CD4-positive, alpha-beta memory T cell (primary cell): ENCODE measurements at regions not wholly inside any gene's neighbourhood (a gene's known extent, or its start where the extent isn't known, plus 50 kb on each side); places are given as distances from the start of the nearest gene placed in this dataset.

ENCODE experiments used
- CTCF ChIA-PET: fragments of 350-600 bp; sonication (Branson Sonifier 250); formaldehyde crosslinking; loops from one replicate; lab custom pipeline; 2021; ENCODE audit warnings: inconsistent platforms; ENCODE audit not compliant: partially characterized antibody; lab: Charles Lee
- POLR2A ChIA-PET: fragments of 350-600 bp; sonication (Branson Sonifier 250); formaldehyde crosslinking; loops from one replicate; lab custom pipeline; 2021; ENCODE audit not compliant: partially characterized antibody; lab: Charles Lee
- DNase-seq, 5 donors: peaks; one replicate each; pipeline versions ENCODE4 v3.0.0 to v3.0.0-alpha.2; 2020 to 2022; ENCODE audit warnings: mixed read lengths in 1 of 5
- H3K27ac ChIP-seq: one replicate; pipeline ENCODE4 v1.7.0; 2013; ENCODE audit warnings: low read depth, low read length
- H3K27me3 ChIP-seq: 2 replicates; pipeline ENCODE4 v1.7.0; 2013; ENCODE audit warnings: mild to moderate bottlenecking, low read length, moderate library complexity; ENCODE audit not compliant: insufficient read depth
- H3K36me3 ChIP-seq: 2 replicates; pipeline ENCODE4 v1.7.0; 2013; ENCODE audit warnings: mild to moderate bottlenecking, low read length, moderate library complexity; ENCODE audit not compliant: insufficient read depth
- H3K4me1 ChIP-seq: 2 replicates; pipeline ENCODE4 v1.7.0; 2013; ENCODE audit warnings: mild to moderate bottlenecking, low read length, moderate library complexity; ENCODE audit not compliant: insufficient read depth
- H3K4me3 ChIP-seq, 2 donors: one replicate each; pipeline ENCODE4 v1.7.0; 2013; ENCODE audit warnings: low read length in 2 of 2, mild to moderate bottlenecking in 1 of 2
- H3K9me3 ChIP-seq, 2 donors: one replicate each; pipeline ENCODE4 v1.7.0; 2013; ENCODE audit warnings: low read length in 2 of 2, control low read depth in 1 of 2; ENCODE audit not compliant: control insufficient read depth in 1 of 2
- H3K27ac Mint-ChIP-seq, 7 donors: one replicate each; pipeline ENCODE4 v1.8.0; 2020 to 2021; ENCODE audit warnings: mixed read lengths in 7 of 7, mild to moderate bottlenecking in 6 of 7, inconsistent platforms in 3 of 7, moderate library complexity in 3 of 7
- H3K27me3 Mint-ChIP-seq, 2 donors: one replicate each; pipeline ENCODE4 v1.8.0; 2020 to 2021; ENCODE audit warnings: mixed read lengths in 2 of 2
- H3K36me3 Mint-ChIP-seq, 2 donors: one replicate each; pipeline ENCODE4 v1.8.0; 2020 to 2021; ENCODE audit warnings: mixed read lengths in 2 of 2, inconsistent platforms in 1 of 2, mild to moderate bottlenecking in 1 of 2
- H3K4me1 Mint-ChIP-seq, 4 donors: one replicate each; pipeline ENCODE4 v1.8.0; 2020 to 2021; ENCODE audit warnings: mixed read lengths in 4 of 4, mild to moderate bottlenecking in 1 of 4
- H3K4me3 Mint-ChIP-seq, 8 donors: one replicate each; pipeline ENCODE4 v1.8.0; 2020 to 2021; ENCODE audit warnings: mixed read lengths in 8 of 8, mild to moderate bottlenecking in 7 of 8, moderate library complexity in 6 of 8, inconsistent platforms in 3 of 8
- H3K9me3 Mint-ChIP-seq, 8 donors: one replicate each; pipeline ENCODE4 v1.8.0; 2020 to 2021; ENCODE audit warnings: mixed read lengths in 8 of 8, mild to moderate bottlenecking in 5 of 8, inconsistent platforms in 3 of 8, moderate library complexity in 1 of 8
- intact Hi-C: fragments of 100-400 bp; cut with micrococcal nuclease; formaldehyde crosslinking; loops from one replicate; pipeline ENCODE4 v1.15.1; 2023

GRCh38 chr2:128404709-128405466 lies 86.2 kb upstream of the HS6ST1 start:
- H3K27me3 Mint-ChIP-seq: peaks cover 2 to 28% of the 10 kb centered on the region in 2 donors
- no peak overlapping the region for H3K4me3 ChIP-seq
- intact Hi-C loops: no loop called here
- H3K9me3 Mint-ChIP-seq: peaks cover 0 to 5% (median 0%) of the 10 kb centered on the region in 8 donors
- no peak overlapping the region for H3K4me3 Mint-ChIP-seq
- no peaks in the 10 kb centered on the region for H3K36me3 ChIP-seq
- H3K9me3 ChIP-seq: no peaks in the 10 kb centered on the region
- no peak for DNase-seq
- ChIA-PET CTCF (interaction anchor here (1.0 kb wide), 1 partner anchor 11 kb away, joined by 3 read pairs; no protein-coding TSS in a partner anchor), POLR2A (no interaction called here)
- no peaks in the 10 kb centered on the region for H3K4me1 Mint-ChIP-seq
- H3K4me1 ChIP-seq: no peaks in the 10 kb centered on the region
- H3K27ac ChIP-seq: no peak overlapping the region
- no peak overlapping the region for H3K27ac Mint-ChIP-seq
- H3K27me3 ChIP-seq: no peaks in the 10 kb centered on the region
- H3K36me3 Mint-ChIP-seq: no peaks in the 10 kb centered on the region

DNA sequence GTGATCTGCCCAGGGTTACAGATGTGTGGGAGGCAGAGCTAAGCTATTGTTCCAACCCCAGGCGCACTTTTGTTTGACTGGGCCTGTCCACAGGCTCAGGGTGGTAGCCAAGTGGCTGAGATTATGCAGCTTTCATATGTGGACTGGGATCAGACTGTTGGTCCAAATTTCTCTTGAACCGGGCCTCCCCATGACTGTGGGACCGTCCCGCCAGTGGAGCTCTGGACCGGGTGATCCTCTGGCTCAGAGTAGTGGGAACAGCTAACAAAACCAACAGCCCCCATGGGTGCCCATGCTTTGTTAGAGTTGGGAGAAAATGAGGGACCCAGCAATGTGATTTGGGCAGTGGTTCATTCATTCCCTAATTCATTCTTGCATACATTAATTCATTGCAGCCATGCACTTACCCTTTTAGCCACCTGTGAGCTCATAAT lies 86.8 kb upstream of the HS6ST1 start:
- Histone ChIP-seq H3K9me3 (no peaks in the 10 kb centered on the region), H3K4me1 (no peaks in the 10 kb centered on the region), H3K27ac (no peak overlapping the region), H3K4me3 (no peak overlapping the region), H3K27me3 (no peaks in the 10 kb centered on the region), H3K36me3 (no peaks in the 10 kb centered on the region)
- intact Hi-C loops: no loop called here
- H3K9me3 Mint-ChIP-seq: peaks cover 0 to 4% (median 0%) of the 10 kb centered on the region in 8 donors
- H3K27me3 Mint-ChIP-seq: peaks cover 2 to 27% of the 10 kb centered on the region in 2 donors
- no peak for DNase-seq
- POLR2A ChIA-PET: no interaction called here
- H3K4me3 Mint-ChIP-seq: no peak overlapping the region
- CTCF ChIA-PET: no interaction called here
- no peak overlapping the region for H3K27ac Mint-ChIP-seq
- no peaks in the 10 kb centered on the region for H3K4me1 Mint-ChIP-seq
- H3K36me3 Mint-ChIP-seq: no peaks in the 10 kb centered on the region

GRCh38 chr2:128405981-128406613 lies 87.4 kb upstream of the HS6ST1 start:
- intact Hi-C loops: no loop called here
- DNase-seq: no peak
- Mint-ChIP-seq H3K27ac (no peak overlapping the region), H3K4me3 (no peak overlapping the region), H3K4me1 (no peaks in the 10 kb centered on the region), H3K9me3 (peaks cover 0 to 4% (median 0%) of the 10 kb centered on the region in 8 donors), H3K27me3 (peaks cover 2 to 24% of the 10 kb centered on the region in 2 donors), H3K36me3 (no peaks in the 10 kb centered on the region)
- no peaks in the 10 kb centered on the region for H3K4me1 ChIP-seq
- no peaks in the 10 kb centered on the region for H3K27me3 ChIP-seq
- no peak overlapping the region for H3K27ac ChIP-seq
- no peaks in the 10 kb centered on the region for H3K36me3 ChIP-seq
- ChIA-PET POLR2A (no interaction called here), CTCF (no interaction called here)
- no peak overlapping the region for H3K4me3 ChIP-seq
- H3K9me3 ChIP-seq: no peaks in the 10 kb centered on the region

DNA sequence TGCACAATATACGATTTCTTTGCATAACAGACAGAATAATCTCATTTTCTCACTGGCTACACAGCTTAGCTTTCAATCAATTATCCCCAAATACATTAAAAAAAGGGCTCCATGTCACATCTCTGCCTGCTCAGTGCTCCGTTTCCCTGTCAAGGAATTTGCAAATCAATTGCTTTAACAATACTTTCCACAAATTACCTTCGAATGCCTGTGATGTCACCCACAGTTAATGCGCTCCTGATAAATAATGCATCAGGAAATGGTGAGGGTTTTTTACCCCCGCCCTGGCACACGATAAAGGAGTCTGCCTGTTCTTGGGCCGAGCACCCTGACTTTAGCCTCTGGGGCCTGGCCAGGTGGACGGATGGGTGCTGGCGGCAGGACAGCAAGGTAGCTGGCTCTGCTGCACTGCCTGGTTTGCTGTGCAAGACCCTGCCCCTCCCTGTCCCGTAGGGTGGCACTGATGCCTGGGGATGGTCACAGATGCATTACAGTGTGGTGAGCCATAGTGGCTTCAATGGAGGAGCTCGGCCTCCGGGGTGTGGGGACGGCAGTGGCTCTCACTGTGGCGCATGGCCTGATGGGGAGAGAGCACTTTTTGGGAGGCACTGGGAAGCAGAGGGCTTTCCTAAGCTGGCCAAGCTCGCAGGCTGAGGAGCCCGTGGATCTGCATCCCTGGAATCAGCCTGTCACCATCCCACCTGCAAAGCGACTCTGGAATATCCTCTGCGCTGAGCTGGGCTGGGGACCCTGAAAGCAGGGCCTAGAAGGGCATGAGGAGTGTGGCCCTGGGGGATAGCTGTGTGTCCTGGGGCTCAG lies 88.3 kb upstream of the HS6ST1 start:
- peaks cover 2 to 24% of the 10 kb centered on the region in 2 donors for H3K27me3 Mint-ChIP-seq
- POLR2A ChIA-PET: no interaction called here

GRCh38 chr2:128408349-128409305 lies 90.0 kb upstream of the HS6ST1 start:
- H3K9me3 ChIP-seq: no peaks in the 10 kb centered on the region
- Mint-ChIP-seq H3K4me1 (no peaks in the 10 kb centered on the region), H3K9me3 (no peaks in the 10 kb centered on the region), H3K27ac (no peak overlapping the region), H3K36me3 (no peaks in the 10 kb centered on the region), H3K27me3 (peaks cover 2 to 22% of the 10 kb centered on the region in 2 donors), H3K4me3 (no peak overlapping the region)
- no peak overlapping the region for H3K4me3 ChIP-seq
- no peaks in the 10 kb centered on the region for H3K4me1 ChIP-seq
- POLR2A ChIA-PET: no interaction called here
- CTCF ChIA-PET: no interaction called here
- no peak for DNase-seq
- intact Hi-C loops: no loop called here
- no peak overlapping the region for H3K27ac ChIP-seq
- H3K36me3 ChIP-seq: no peaks in the 10 kb centered on the region
- H3K27me3 ChIP-seq: no peaks in the 10 kb centered on the region

More for the DNA sequence above, 88.3 kb upstream of the HS6ST1 start:
- Histone ChIP-seq H3K27me3 (no peaks in the 10 kb centered on the region), H3K9me3 (no peaks in the 10 kb centered on the region), H3K36me3 (no peaks in the 10 kb centered on the region), H3K27ac (no peak overlapping the region), H3K4me3 (no peak overlapping the region), H3K4me1 (no peaks in the 10 kb centered on the region)
- DNase-seq: no peak
- H3K36me3 Mint-ChIP-seq: no peaks in the 10 kb centered on the region
- intact Hi-C loops: no loop called here
- no peaks in the 10 kb centered on the region for H3K4me1 Mint-ChIP-seq
- CTCF ChIA-PET: no interaction called here
- no peak overlapping the region for H3K4me3 Mint-ChIP-seq
- H3K9me3 Mint-ChIP-seq: peaks cover 0 to 4% (median 0%) of the 10 kb centered on the region in 8 donors
- H3K27ac Mint-ChIP-seq: no peak overlapping the region

DNA sequence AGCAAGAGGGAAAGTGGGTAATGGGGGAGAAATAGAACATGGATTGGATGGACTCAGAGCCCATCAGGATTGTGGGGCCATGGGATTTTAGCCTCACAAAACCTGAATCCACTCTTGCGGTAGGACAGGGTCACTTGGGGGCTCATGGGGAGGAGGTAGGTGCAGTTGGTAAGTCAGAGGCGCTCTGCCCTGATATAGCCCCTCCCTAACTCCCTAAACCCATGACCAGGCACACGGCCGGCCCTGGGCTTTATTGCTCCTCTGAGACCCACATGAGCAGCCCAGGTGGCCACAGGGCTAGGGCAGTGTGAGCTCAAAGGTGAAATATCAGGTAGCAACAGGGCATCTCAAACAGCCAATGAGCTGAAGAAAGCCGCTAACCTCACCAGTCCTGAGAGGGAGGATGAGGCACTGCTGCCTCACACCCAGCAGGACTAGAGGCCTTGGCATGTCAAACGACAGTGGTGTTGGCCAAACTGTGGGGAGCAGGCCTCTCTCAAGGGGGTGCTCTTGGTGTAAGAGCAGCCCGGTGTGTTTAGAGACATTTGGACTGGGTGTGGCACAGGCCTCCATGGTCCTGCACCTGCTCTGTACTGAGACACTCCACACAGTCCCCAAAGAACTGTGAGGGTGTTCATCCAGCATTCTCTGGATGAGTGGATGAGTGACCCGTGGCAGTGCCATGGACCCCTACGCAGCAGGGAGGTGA lies 90.8 kb upstream of the HS6ST1 start:
- no peaks in the 10 kb centered on the region for H3K36me3 ChIP-seq
- ChIA-PET CTCF (no interaction called here), POLR2A (no interaction called here)
- intact Hi-C loops: no loop called here
- no peaks in the 10 kb centered on the region for H3K9me3 Mint-ChIP-seq
- no peak overlapping the region for H3K27ac ChIP-seq
- no peak for DNase-seq
- H3K27ac Mint-ChIP-seq: no peak overlapping the region
- H3K27me3 Mint-ChIP-seq: peaks cover 2 to 17% of the 10 kb centered on the region in 2 donors
- no peaks in the 10 kb centered on the region for H3K36me3 Mint-ChIP-seq
- H3K4me3 Mint-ChIP-seq: no peak overlapping the region
- H3K9me3 ChIP-seq: no peaks in the 10 kb centered on the region
- H3K4me3 ChIP-seq: no peak overlapping the region
- H3K4me1 ChIP-seq: no peaks in the 10 kb centered on the region
- H3K4me1 Mint-ChIP-seq: no peaks in the 10 kb centered on the region
- no peaks in the 10 kb centered on the region for H3K27me3 ChIP-seq
